ENCODE measurements at regions not wholly inside any gene's neighbourhood (a gene's known extent, or its start where the extent isn't known, plus 50 kb on each side); places are given as distances from the start of the nearest gene placed in this dataset.

- no peak for TF ChIP-seq ZNF462 (CRISPR knock-in tag; IDR thresholded peaks at IDR 0.05)
- TF ChIP-seq EZH2 (IDR thresholded peaks at IDR 0.05; ENCODE audit: low read depth, unreplicated experiment), result no peak
- TF ChIP-seq ETS1 (IDR thresholded peaks at IDR 0.05), result no peak
- TF ChIP-seq NANOG (IDR thresholded peaks at IDR 0.05; ENCODE audit: borderline replicate concordance), result no peak
- TF ChIP-seq STAT1 (IDR thresholded peaks at IDR 0.05; ENCODE audit: unreplicated experiment), result no peak
- no peak for TF ChIP-seq CTCF (conservative IDR thresholded peaks at IDR 0.05; ENCODE audit: low read depth in 2 of 2)
- TF ChIP-seq POLR2AphosphoS5 (IDR thresholded peaks at IDR 0.05; ENCODE audit: low read depth), result no peak
- TF ChIP-seq EZH2phosphoT487 (IDR thresholded peaks at IDR 0.05; ENCODE audit: unreplicated experiment), result no peak
- no peak for TF ChIP-seq ZNF331 (CRISPR knock-in tag; IDR thresholded peaks at IDR 0.05; ENCODE audit: low read depth)
These were observed 382.9 kb upstream of the IRAK1BP1 start (continued) for GRCh38 chr6:78484198-78485064.

Data from GM23338 (cell line).